ENCODE measurements at regions not wholly inside any gene's neighbourhood (a gene's known extent, or its start where the extent isn't known, plus 50 kb on each side); places are given as distances from the start of the nearest gene placed in this dataset.

GRCh38 chr13:44842158-44842557 lies 147.1 kb downstream of the NUFIP1 start:
- Histone ChIP-seq H3K4me3 (no peak overlapping the region), H3K36me3 (no peaks in the 10 kb centered on the region), H3K27me3 (replicated peaks in 1 of 7) (no peaks in the 10 kb centered on the region), H3K9me3 (no peaks in the 10 kb centered on the region), H3K27ac (no peak overlapping the region), H3K4me1 (peaks cover 0 to 4% (median 0%) of the 10 kb centered on the region in 6 donors)
- DNase-seq: no peak
- intact Hi-C loops (cut with DNase I; ENCODE audit: low total_unique reads): no loop called here
- TF ChIP-seq POLR2A (IDR thresholded peaks at IDR 0.05): no peak
- TF ChIP-seq CTCF (IDR thresholded peaks at IDR 0.05 in 8 of 11, conservative IDR thresholded peaks at IDR 0.05 in 3 of 11): no peak
- TF ChIP-seq POLR2AphosphoS5 (IDR thresholded peaks at IDR 0.05): no peak
- WGBS, 5 donors: 75 to 89% (median 86%) methylated on average over 1 of the region's 1 CpG

DNA sequence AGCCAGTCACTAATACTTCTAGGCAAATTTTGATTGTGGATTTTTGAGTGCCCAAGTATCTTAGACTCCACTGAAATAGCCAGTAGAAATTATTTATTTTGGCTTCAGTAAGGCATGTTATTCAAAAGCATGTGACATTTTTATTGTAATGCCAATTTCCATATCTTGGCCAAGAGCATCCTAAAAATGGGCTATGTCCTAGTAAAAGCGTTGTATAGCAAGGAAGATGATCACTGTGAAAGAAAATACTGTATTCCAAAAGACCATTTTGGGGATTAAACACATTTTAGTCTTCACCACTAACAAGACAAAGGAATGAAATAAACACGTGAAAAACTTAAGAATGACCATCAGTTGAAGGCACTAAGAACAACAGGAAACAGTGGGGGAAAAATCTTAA lies 149.1 kb downstream of the NUFIP1 start:
- Histone ChIP-seq H3K4me1 (peaks cover 0 to 4% (median 0%) of the 10 kb centered on the region in 6 donors), H3K27ac (no peak overlapping the region), H3K27me3 (replicated peaks in 1 of 7) (no peaks in the 10 kb centered on the region), H3K4me3 (no peak overlapping the region), H3K9me3 (no peaks in the 10 kb centered on the region), H3K36me3 (no peaks in the 10 kb centered on the region)
- WGBS, 5 donors: 54 to 71% (median 64%) methylated on average over 2 of the region's 2 CpGs
- intact Hi-C loops (cut with DNase I; ENCODE audit: low total_unique reads): no loop called here
- no peak for DNase-seq
- no peak for TF ChIP-seq POLR2A (IDR thresholded peaks at IDR 0.05)
- no peak for TF ChIP-seq CTCF (IDR thresholded peaks at IDR 0.05 in 8 of 11, conservative IDR thresholded peaks at IDR 0.05 in 3 of 11)
- no peak for TF ChIP-seq POLR2AphosphoS5 (IDR thresholded peaks at IDR 0.05)

- no peak overlapping the region for H3K4me3 ChIP-seq
- TF ChIP-seq POLR2A (IDR thresholded peaks at IDR 0.05) (no peak), CTCF (IDR thresholded peaks at IDR 0.05 in 8 of 11, conservative IDR thresholded peaks at IDR 0.05 in 3 of 11) (no peak), POLR2AphosphoS5 (IDR thresholded peaks at IDR 0.05) (no peak)
- 89 to 100% (median 91%) methylated on average over 1 of the region's 1 CpG for WGBS, 5 donors
- no peaks in the 10 kb centered on the region for H3K9me3 ChIP-seq
- no peak for DNase-seq
- no peaks in the 10 kb centered on the region for H3K27me3 ChIP-seq (replicated peaks in 1 of 7)
- peaks cover 0 to under 1% (median 0%) of the 10 kb centered on the region in 6 donors for H3K4me1 ChIP-seq
- no peak overlapping the region for H3K27ac ChIP-seq
- H3K36me3 ChIP-seq: no peaks in the 10 kb centered on the region
- intact Hi-C loops (cut with DNase I; ENCODE audit: low total_unique reads): no loop called here
Observed at GRCh38 chr13:44837250-44837649, 152.0 kb downstream of the NUFIP1 start.

GRCh38 chr13:44834404-44834803 lies 154.9 kb downstream of the NUFIP1 start:
- WGBS, 5 donors: 73 to 87% (median 82%) methylated on average over 4 of the region's 4 CpGs
- no peak for DNase-seq
- H3K4me3 ChIP-seq: no peak overlapping the region

More at GRCh38 chr13:44834404-44834803, 154.9 kb downstream of the NUFIP1 start:
- no peaks in the 10 kb centered on the region for H3K4me1 ChIP-seq
- no peaks in the 10 kb centered on the region for H3K36me3 ChIP-seq
- intact Hi-C loops (cut with DNase I; ENCODE audit: low total_unique reads): no loop called here
- H3K9me3 ChIP-seq: no peaks in the 10 kb centered on the region
- H3K27ac ChIP-seq: no peak overlapping the region
- no peaks in the 10 kb centered on the region for H3K27me3 ChIP-seq (replicated peaks in 1 of 7)
- TF ChIP-seq POLR2A (IDR thresholded peaks at IDR 0.05) (no peak), POLR2AphosphoS5 (IDR thresholded peaks at IDR 0.05) (no peak), CTCF (IDR thresholded peaks at IDR 0.05 in 8 of 11, conservative IDR thresholded peaks at IDR 0.05 in 3 of 11) (no peak)

Data from spleen (tissue), 11 donors.